ENCODE measurements at regions not wholly inside any gene's neighbourhood (a gene's known extent, or its start where the extent isn't known, plus 50 kb on each side); places are given as distances from the start of the nearest gene placed in this dataset.

DNA sequence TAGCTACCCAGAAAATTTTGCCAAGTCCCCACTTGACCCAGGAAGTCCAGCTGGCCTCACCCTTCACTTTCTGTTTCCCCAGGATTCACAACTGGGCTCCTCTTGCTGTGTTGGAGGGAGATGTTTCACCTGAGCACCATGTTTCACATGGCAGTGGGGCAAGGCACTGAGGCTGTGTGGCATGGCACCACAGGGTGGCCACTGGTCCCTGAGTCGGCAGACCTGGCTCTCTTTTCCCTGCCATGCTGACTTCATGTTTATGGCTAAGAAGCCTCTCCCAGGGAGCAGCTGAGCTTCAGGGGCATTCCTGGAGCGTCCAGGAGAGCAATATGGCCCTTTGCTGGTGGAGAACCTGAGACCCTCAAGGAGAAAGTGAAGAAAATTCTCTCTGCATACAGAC, 266.9 kb downstream of the RPS24 start:
- Histone ChIP-seq H3K27me3 (ENCODE audit: insufficient read depth in 3 of 3, low read length in 2 of 3) (no peaks in the 10 kb centered on the region), H3K27ac (no peak overlapping the region), H3K4me3 (no peak overlapping the region), H3K4me1 (peaks cover 14% of the 10 kb centered on the region), H3K9me3 (no peaks in the 10 kb centered on the region), H3K36me3 (ENCODE audit: insufficient read depth in 1 of 2, low read depth in 1 of 2) (no peaks in the 10 kb centered on the region)
- 92 to 100% (median 92%) methylated on average over 2 of the region's 2 CpGs for WGBS, 3 donors
- DNase-seq = no peak
- intact Hi-C loops (cut with DNase I) = loop anchor here (5.0 to 10.0 kb wide), 5 partner anchors 68 to 894 kb away; partner anchors contain the start of gene ZMIZ1 (in 1 of the 2)
- ATAC-seq = no peak
- TF ChIP-seq, protein P1, sequence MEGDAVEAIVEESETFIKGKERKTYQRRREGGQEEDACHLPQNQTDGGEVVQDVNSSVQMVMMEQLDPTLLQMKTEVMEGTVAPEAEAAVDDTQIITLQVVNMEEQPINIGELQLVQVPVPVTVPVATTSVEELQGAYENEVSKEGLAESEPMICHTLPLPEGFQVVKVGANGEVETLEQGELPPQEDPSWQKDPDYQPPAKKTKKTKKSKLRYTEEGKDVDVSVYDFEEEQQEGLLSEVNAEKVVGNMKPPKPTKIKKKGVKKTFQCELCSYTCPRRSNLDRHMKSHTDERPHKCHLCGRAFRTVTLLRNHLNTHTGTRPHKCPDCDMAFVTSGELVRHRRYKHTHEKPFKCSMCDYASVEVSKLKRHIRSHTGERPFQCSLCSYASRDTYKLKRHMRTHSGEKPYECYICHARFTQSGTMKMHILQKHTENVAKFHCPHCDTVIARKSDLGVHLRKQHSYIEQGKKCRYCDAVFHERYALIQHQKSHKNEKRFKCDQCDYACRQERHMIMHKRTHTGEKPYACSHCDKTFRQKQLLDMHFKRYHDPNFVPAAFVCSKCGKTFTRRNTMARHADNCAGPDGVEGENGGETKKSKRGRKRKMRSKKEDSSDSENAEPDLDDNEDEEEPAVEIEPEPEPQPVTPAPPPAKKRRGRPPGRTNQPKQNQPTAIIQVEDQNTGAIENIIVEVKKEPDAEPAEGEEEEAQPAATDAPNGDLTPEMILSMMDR (IDR thresholded peaks at IDR 0.05) = no peak

DNA sequence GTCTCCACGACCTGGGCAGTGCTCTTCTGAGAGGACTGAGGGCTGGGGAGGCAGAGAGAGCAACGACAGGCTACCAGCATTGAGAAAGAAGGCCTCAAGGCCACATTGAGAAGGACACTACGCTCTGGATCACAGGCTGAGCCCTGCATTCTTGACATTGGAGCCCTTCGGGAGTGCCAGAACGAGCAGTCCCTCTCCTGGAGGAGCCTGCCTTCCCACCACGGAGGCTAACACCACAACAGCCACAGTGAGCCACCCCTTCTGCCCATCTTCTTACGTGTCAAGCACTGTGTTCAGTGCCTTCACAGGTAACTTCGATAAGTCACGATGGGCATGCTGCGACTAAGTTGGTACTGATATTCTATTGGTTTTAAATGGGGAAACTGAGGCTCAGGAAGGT, 267.8 kb downstream of the RPS24 start:
- TF ChIP-seq, protein P1 (IDR thresholded peaks at IDR 0.05) = no peak
- H3K27ac ChIP-seq = no peak overlapping the region
- H3K4me3 ChIP-seq = no peak overlapping the region
- WGBS, 3 donors = 50 to 70% (median 62%) methylated on average over 10 of the region's 10 CpGs
- peaks cover 14% of the 10 kb centered on the region for H3K4me1 ChIP-seq
- no peaks in the 10 kb centered on the region for H3K27me3 ChIP-seq (ENCODE audit: insufficient read depth in 3 of 3, low read length in 2 of 3)
- DNase-seq (no peak), ATAC-seq (peak in 2 of 4 donors; percentile 22 to 23)
- intact Hi-C loops (cut with DNase I) = loop anchor here (5.0 to 10.0 kb wide), 5 partner anchors 69 to 893 kb away; partner anchors contain the start of gene ZMIZ1 (in 1 of the 2)
- no peaks in the 10 kb centered on the region for H3K9me3 ChIP-seq
- no peaks in the 10 kb centered on the region for H3K36me3 ChIP-seq (ENCODE audit: insufficient read depth in 1 of 2, low read depth in 1 of 2)

DNA sequence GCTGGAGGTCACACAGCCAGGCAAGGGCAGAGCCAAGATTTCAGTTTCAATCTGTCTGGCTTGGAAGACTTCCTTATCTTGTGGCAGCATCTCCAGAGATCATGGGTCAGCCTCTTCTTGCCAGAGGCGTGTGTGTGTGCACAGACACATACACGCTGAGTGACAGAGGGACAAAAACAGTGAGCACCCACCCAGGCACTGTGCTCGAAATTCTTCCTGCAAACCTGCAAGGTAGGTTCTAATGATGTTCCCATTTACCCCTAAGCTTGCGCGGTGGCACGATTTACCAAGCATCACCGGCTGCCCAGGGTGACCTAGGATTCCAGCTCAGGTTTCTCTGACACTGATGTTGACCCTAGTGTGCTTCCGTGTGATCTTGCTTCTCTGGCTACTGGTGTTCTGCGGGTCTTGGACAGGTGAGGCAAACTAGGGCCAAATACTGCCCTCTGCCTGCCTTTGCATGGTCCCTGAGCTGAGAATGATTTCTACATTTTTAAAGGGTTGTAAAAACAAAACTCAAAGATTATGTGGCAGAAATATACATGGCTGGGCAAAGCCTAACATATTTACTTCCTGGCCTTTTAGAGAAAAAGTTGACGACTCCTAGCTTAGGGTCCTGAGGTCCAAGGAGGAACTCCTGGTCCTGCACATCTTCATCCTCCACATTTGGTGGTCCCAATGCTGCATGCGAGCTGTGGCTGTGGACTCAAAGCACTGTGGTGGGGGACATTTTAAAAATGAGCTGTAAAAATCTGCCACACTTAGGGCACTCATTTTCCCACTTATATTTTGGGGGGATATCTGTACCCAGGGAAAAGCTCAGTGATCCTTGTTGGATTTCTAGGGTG, 268.5 kb downstream of the RPS24 start:
- peak overlapping the region; percentile 79 for H3K4me3 ChIP-seq
- H3K27me3 ChIP-seq (ENCODE audit: insufficient read depth in 3 of 3, low read length in 2 of 3) = no peaks in the 10 kb centered on the region
- no peaks in the 10 kb centered on the region for H3K36me3 ChIP-seq (ENCODE audit: insufficient read depth in 1 of 2, low read depth in 1 of 2)
- TF ChIP-seq, protein P1 (IDR thresholded peaks at IDR 0.05) = no peak
- intact Hi-C loops (cut with DNase I) = loop anchor here (2.0 to 10.0 kb wide), 6 partner anchors 70 to 893 kb away; partner anchors contain the start of gene ZMIZ1 (in 1 of the 2)
- peak overlapping the region; percentile 89 for H3K27ac ChIP-seq
- DNase-seq = no peak
- H3K9me3 ChIP-seq = no peaks in the 10 kb centered on the region
- peak in 2 of 4 donors; percentile 11 to 13 for ATAC-seq
- WGBS, 3 donors = 59 to 76% (median 66%) methylated on average over 11 of the region's 11 CpGs
- peaks cover 14% of the 10 kb centered on the region for H3K4me1 ChIP-seq

DNA sequence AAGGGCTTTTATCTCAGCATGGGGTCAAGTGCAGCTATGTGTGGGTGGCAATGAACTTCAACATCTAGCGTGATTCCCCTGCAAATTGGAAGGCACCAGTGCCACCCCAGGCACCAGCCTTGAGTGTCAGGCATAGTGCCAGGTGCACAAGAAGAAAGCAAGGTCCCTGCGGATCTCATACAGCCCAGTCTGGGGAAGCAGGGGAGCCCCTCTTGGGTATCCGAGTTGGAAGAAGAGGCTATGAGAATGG, 269.0 kb downstream of the RPS24 start:
- 4 to 19% (median 7%) methylated on average over 3 of the region's 3 CpGs for WGBS, 3 donors
- peaks cover 14% of the 10 kb centered on the region for H3K4me1 ChIP-seq
- DNase-seq (no peak), ATAC-seq (no peak)
- H3K4me3 ChIP-seq = peak overlapping the region; percentile 79
- H3K36me3 ChIP-seq (ENCODE audit: insufficient read depth in 1 of 2, low read depth in 1 of 2) = no peaks in the 10 kb centered on the region
- peak overlapping the region; percentile 89 for H3K27ac ChIP-seq
- no peaks in the 10 kb centered on the region for H3K27me3 ChIP-seq (ENCODE audit: insufficient read depth in 3 of 3, low read length in 2 of 3)
- no peaks in the 10 kb centered on the region for H3K9me3 ChIP-seq
- intact Hi-C loops (cut with DNase I) = loop anchor here (2.0 to 10.0 kb wide), 6 partner anchors 70 to 892 kb away; partner anchors contain the start of gene ZMIZ1 (in 1 of the 2)
- TF ChIP-seq, protein P1 (IDR thresholded peaks at IDR 0.05) = no peak
